Upper lobe of left lung (tissue), 6 donors: ENCODE measurements at regions not wholly inside any gene's neighbourhood (a gene's known extent, or its start where the extent isn't known, plus 50 kb on each side); places are given as distances from the start of the nearest gene placed in this dataset.
A peak's percentile ranks its signal among the peaks of the same experiment; 100 is the strongest.
"Not testable (repeated sequence)": the region's sequence is repeated elsewhere in the genome, so short reads cannot be mapped to it uniquely, and the experiment has no call there.

Experiments used
- ATAC-seq, 2 donors: fragments of 200-7000 bp; cut with Tn5 transposase; one replicate each; pipeline ENCODE4 v1.9.1; 2022; ENCODE audit warnings: mild to moderate bottlenecking in 2 of 2, moderate library complexity in 2 of 2; ENCODE audit not compliant: low FRiP score in 2 of 2
- DNase-seq, 2 donors: peaks; one replicate each; pipeline ENCODE4 v3.0.0-alpha.2; 2019 to 2020
- H3K27ac ChIP-seq, 4 donors: fragments of 200-600 bp; sonication (generic); one replicate each; pipeline ENCODE4 v1.5.1; 2016 to 2019
- H3K27me3 ChIP-seq, 4 donors: fragments of 200-600 bp; sonication (generic); one replicate each; pipeline ENCODE4 v1.5.1; 2017 to 2019
- H3K36me3 ChIP-seq, 4 donors: fragments of 200-600 bp; sonication (generic); one replicate each; pipeline ENCODE4 v1.5.1; 2016 to 2019
- H3K4me1 ChIP-seq, 4 donors: fragments of 200-600 bp; sonication (generic); one replicate each; pipeline ENCODE4 v1.5.1; 2018 to 2019
- H3K4me3 ChIP-seq, 4 donors: fragments of 200-600 bp; sonication (generic); one replicate each; pipeline ENCODE4 v1.5.1; 2017 to 2019; ENCODE audit warnings: mild to moderate bottlenecking in 2 of 4, moderate library complexity in 1 of 4
- H3K9me3 ChIP-seq, 4 donors: fragments of 200-600 bp; sonication (generic); one replicate each; pipeline ENCODE4 v1.5.1; 2018 to 2019
- EP300 ChIP-seq, 4 donors: sonication (generic); formaldehyde crosslinking; IDR thresholded peaks; one replicate each; pipeline ENCODE4 v1.5.1; 2017; ENCODE audit warnings: antibody characterized with exemption in 4 of 4, control low read depth in 2 of 4
- POLR2A ChIP-seq, 4 donors: fragments of 450-650 bp; IDR thresholded peaks; one replicate each; pipeline ENCODE4 v1.5.1; 2016 to 2017; ENCODE audit warnings: antibody characterized with exemption in 4 of 4, mild to moderate bottlenecking in 2 of 4
- POLR2AphosphoS5 ChIP-seq, 2 donors: sonication (generic); formaldehyde crosslinking; IDR thresholded peaks; one replicate each; pipeline ENCODE4 v1.5.1; 2017; ENCODE audit warnings: antibody characterized with exemption in 2 of 2
- WGBS, 2 donors: methylation state at CpG; one replicate each; pipeline ENCODE4 v1.1.5; 2017 to 2018; 5-methylcytosine and 5-hydroxymethylcytosine counted together
- TF ChIP-seq, protein P1 (sequence below), 6 experiments: fragments of 450-650 bp in 4 of 6; fragments of 200-600 bp in 2 of 6; sonication (generic) in 2 of 6; IDR thresholded peaks; one replicate each; pipeline ENCODE4 v1.5.1; 2016 to 2019; ENCODE audit warnings: antibody characterized with exemption in 6 of 6
- donor health status: DM: no; HTN: no; CAD: no; lungs with moderate emphysema.
- donor health status: DM: no; HTN: yes; CAD: no; lungs with severe emphysema.

DNA sequence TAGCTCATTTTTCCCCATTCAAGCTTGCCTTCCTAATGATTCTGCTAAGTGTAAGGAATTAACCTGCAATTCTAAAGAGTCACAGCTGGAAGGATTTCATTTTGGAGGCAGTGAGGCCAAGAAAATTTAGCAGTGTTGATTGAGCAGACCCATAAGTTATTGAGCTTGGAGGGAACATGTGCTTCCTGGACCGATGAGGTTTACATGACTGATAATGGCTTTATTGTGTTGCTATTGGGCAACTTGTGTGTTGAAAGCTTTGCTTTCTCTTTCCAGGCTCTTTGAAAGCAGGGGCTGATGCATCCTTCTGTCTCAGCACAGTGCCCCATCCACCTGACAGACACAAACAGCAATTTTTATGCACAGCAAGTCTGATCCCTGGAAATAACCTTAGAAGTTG lies 398.9 kb upstream of the PCSK5 start:
- DNase-seq, result no peak
- WGBS, 2 donors, result 13 to 43% methylated on average over 1 of the region's 1 CpG
- ATAC-seq, result peak in 1 of 2 donors; percentile 6
- Histone ChIP-seq H3K4me3 (no peak overlapping the region), H3K27me3 (no peaks in the 10 kb centered on the region), H3K9me3 (no peaks in the 10 kb centered on the region), H3K4me1 (no peaks in the 10 kb centered on the region), H3K27ac (no peak overlapping the region), H3K36me3 (no peaks in the 10 kb centered on the region)
- TF ChIP-seq, protein P1, sequence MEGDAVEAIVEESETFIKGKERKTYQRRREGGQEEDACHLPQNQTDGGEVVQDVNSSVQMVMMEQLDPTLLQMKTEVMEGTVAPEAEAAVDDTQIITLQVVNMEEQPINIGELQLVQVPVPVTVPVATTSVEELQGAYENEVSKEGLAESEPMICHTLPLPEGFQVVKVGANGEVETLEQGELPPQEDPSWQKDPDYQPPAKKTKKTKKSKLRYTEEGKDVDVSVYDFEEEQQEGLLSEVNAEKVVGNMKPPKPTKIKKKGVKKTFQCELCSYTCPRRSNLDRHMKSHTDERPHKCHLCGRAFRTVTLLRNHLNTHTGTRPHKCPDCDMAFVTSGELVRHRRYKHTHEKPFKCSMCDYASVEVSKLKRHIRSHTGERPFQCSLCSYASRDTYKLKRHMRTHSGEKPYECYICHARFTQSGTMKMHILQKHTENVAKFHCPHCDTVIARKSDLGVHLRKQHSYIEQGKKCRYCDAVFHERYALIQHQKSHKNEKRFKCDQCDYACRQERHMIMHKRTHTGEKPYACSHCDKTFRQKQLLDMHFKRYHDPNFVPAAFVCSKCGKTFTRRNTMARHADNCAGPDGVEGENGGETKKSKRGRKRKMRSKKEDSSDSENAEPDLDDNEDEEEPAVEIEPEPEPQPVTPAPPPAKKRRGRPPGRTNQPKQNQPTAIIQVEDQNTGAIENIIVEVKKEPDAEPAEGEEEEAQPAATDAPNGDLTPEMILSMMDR (IDR thresholded peaks at IDR 0.05), result no peak
- TF ChIP-seq EP300 (IDR thresholded peaks at IDR 0.05) (no peak), POLR2A (IDR thresholded peaks at IDR 0.05) (no peak), POLR2AphosphoS5 (IDR thresholded peaks at IDR 0.05) (no peak)

DNA sequence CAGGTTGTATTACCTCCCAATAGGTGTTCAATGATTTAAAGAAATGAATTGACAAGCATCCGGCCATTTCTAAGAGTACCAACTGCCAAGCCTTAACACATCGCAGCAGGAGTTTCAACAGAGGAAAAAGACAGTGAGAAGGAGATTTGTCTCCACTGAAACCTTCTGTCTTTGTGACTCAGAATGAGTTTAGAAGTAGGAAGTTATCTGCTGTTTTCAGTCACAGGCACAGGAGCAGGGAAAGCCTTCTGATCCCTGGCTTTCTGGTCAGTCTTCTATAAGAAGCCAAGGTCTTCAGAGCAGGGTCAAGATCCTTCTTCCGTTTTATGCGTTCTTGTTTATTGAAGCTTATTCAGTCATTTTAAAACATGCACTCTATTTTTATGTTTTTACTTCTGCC lies 390.7 kb upstream of the PCSK5 start:
- ATAC-seq (peak in 1 of 2 donors; percentile 57), DNase-seq (no peak)
- Histone ChIP-seq H3K4me1 (peaks cover 2 to 15% (median 5%) of the 10 kb centered on the region in 4 donors), H3K27ac (no peak overlapping the region), H3K36me3 (no peaks in the 10 kb centered on the region), H3K4me3 (no peak overlapping the region), H3K27me3 (no peaks in the 10 kb centered on the region), H3K9me3 (no peaks in the 10 kb centered on the region)
- 71 to 76% methylated on average over 4 of the region's 4 CpGs for WGBS, 2 donors
- no peak for TF ChIP-seq POLR2AphosphoS5 (IDR thresholded peaks at IDR 0.05)
- TF ChIP-seq, protein P1 (IDR thresholded peaks at IDR 0.05), result no peak
- TF ChIP-seq POLR2A (IDR thresholded peaks at IDR 0.05), result no peak
- TF ChIP-seq EP300 (IDR thresholded peaks at IDR 0.05), result no peak

DNA sequence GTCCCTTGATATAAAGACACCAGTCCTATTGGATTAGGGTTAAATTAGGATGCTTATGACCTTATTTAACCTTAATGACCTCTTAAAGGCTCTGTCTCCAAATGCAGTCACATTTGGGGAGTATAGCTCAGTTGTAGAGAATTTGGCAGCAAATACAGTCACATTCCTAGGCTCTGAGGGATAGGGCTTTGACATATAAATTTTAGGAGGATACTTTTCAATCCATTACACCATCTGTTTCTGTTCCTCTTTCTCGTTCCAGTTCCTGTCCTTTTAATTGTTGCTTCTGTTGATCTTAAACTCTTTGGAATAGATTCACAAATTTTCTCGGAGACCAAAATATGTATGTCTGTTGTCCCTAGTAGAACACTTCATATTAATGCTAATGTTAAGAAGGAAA lies 390.0 kb upstream of the PCSK5 start:
- H3K4me3 ChIP-seq, result no peak overlapping the region
- peaks cover 4 to 20% (median 6%) of the 10 kb centered on the region in 4 donors for H3K4me1 ChIP-seq
- TF ChIP-seq, protein P1 (IDR thresholded peaks at IDR 0.05), result no peak
- peak overlapping the region in 1 of 4 donors; percentile 10 for H3K27ac ChIP-seq
- no peaks in the 10 kb centered on the region for H3K27me3 ChIP-seq
- no peaks in the 10 kb centered on the region for H3K36me3 ChIP-seq
- DNase-seq (no peak), ATAC-seq (peak in 1 of 2 donors; percentile 82)
- H3K9me3 ChIP-seq, result no peaks in the 10 kb centered on the region
- 30 to 35% methylated on average over 2 of the region's 2 CpGs for WGBS, 2 donors

DNA sequence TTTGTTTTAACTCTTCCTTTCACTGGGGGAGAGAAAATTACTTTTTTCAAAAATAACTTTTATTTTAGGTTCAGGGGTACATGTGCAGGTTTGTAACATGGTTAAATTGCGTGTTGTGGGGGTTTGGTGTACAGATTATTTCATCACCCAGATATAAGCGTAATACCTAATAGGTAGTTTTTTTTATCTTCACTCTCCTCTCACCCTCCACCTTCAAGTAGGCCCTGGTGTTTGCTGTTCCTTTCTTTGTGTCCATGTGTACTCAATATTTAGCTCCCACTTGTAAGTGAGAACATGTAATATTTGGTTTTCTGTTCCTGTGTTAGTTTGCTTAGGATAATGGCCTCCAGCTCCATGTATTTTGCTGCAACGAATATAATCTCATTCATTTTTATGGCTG lies 389.5 kb upstream of the PCSK5 start:
- 52 to 74% methylated on average over 3 of the region's 3 CpGs for WGBS, 2 donors
- H3K27me3 ChIP-seq, ATAC-seq, H3K4me3 ChIP-seq, H3K9me3 ChIP-seq, DNase-seq, H3K27ac ChIP-seq, H3K36me3 ChIP-seq: not testable (repeated sequence)
- H3K4me1 ChIP-seq, result peaks cover 4 to 20% (median 6%) of the 10 kb centered on the region in 4 donors

DNA sequence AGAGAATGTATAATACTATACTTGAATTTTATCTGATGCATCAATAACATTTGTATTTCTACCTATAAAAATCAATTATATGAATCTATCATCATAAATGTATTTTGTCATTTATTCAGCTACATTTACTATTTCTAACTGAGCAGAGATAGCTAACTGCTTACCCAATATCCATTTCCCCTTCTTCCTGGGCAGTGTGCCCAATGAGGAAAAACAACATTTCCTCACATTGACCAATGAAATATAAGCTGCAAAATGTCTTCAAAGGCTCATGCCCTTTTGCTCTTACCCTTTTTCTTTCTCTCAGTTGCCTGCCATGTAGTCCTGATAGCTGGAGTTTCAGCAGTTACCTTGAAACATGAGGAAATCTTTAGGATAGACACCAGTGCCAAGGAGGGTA lies 385.8 kb upstream of the PCSK5 start:
- no peak for ATAC-seq
- TF ChIP-seq, protein P1 (IDR thresholded peaks at IDR 0.05), result no peak
- TF ChIP-seq EP300 (IDR thresholded peaks at IDR 0.05), result no peak
- no peak for TF ChIP-seq POLR2AphosphoS5 (IDR thresholded peaks at IDR 0.05)
- no peak for TF ChIP-seq POLR2A (IDR thresholded peaks at IDR 0.05)
- H3K27ac ChIP-seq, result no peak overlapping the region

More for the DNA sequence above, 385.8 kb upstream of the PCSK5 start:
- H3K9me3 ChIP-seq, result peaks cover 0 to 4% (median 1%) of the 10 kb centered on the region in 4 donors
- DNase-seq, result no peak
- no peak overlapping the region for H3K4me3 ChIP-seq
- no peaks in the 10 kb centered on the region for H3K27me3 ChIP-seq
- no peaks in the 10 kb centered on the region for H3K36me3 ChIP-seq
- H3K4me1 ChIP-seq, result peaks cover 4 to 20% (median 6%) of the 10 kb centered on the region in 4 donors
